ENCODE measurements at regions not wholly inside any gene's neighbourhood (a gene's known extent, or its start where the extent isn't known, plus 50 kb on each side); places are given as distances from the start of the nearest gene placed in this dataset.

DNA sequence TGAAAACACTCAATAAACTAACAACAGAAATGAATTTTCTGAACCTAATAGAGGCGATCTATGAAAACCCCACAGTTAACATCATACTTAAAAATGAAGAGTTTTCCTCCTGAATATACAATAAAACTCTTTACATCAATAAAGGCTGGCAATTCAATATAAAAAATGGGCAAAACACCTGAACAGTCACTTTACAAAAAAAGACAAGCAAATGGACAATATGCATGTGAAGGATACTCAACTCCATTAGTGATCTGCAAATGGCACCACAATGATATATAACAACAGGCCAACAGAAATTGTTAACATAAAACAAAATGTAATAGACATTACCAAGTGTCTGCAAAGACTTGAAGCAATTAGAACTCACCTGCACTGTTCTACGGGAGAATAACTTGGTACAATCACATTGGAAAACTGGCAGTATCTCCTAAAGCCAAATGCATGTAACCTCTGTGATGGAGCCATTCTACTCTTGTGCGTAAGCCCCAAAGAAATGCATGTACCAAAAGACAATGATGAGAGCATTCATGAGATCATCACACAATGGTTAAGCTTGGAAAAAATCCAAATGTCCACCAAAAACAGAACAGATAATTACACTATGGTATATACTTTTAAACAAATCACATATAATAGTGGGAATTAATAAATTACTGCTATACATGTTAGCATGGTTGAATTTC is 433.4 kb upstream of the MAF start:
- no peak for DNase-seq

DNA sequence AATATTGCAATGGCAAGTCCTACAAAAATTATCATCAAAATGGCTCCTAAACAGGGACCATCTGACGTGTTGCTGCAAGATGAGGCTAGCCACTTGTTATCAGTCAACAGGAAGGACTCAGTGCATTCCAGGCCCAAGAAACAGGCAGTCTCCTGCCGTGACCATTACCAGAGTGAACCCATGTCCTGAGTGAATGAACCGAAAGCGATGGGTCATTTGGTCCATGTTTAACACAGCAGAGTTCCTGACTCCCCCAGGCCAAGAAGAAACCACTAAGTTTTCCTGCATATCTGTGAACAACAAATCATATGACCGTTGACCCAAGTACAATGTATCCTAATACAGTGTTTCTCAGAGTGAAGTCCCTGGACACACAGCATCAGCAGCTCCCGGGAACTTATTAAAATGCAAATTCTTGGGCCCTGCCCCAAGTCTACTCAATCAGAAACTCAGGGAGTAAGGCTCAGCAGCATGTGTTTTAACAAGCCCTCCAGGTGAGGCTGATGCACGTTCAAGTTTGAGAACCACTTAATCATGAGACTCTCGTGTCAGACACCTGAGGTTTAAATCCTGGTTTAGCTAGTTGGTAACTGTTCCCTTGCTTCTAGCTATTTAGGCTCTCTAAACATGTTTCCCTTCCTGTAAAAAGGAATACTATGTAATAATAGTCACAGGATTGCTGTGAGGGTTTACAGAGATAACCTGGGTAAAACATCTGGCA is 429.4 kb upstream of the MAF start:
- no peak for DNase-seq

DNA sequence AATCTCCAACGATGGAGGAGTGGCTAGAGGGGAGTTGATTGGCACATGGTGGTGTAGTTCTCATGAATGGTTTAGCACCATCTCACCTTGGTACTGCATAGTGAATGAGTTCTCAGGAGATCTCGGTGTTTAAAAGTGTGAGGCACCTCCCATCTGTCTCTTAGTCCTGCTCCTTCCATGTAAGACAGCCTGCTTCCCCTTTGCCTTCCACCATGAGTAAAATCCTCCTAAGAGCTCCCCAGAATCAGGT is 428.8 kb upstream of the MAF start:
- no peak for DNase-seq

DNA sequence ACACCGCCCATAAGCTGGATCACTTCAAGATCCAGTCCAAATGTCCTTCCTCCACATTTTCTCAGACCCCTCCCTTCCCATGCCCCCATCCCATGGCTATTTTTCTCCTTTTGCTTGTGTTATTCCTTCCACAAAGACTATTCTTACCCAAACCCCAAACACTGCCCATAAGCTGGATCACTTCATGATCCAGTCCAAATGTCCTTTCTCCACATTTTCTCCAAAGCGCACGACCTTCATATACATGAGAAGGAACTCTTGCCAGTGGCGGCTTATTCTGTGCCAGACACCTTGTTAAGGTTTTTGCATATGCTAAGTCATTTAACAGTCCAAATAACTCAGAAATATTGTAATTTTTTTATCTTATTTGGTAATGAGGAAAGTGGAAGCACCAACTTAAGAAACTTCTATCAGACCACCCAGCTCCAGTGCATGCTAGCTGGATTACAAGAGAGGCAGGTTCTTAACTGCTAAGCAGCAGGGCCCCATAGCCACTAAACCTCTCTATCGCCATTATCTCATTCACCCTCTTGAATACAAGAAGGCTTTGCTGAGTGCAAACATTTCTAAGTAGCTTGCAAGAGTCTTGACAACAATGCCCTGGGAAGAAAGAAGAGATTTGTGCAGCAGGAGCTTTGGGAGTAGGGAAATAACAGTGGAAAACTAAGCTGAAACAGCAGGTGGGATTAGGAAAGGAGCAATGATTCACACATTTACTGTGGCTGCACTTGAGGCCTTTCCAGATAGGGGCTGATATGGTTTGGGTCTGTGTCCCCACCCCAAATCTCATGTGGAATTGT is 428.2 kb upstream of the MAF start:
- no peak for DNase-seq

DNA sequence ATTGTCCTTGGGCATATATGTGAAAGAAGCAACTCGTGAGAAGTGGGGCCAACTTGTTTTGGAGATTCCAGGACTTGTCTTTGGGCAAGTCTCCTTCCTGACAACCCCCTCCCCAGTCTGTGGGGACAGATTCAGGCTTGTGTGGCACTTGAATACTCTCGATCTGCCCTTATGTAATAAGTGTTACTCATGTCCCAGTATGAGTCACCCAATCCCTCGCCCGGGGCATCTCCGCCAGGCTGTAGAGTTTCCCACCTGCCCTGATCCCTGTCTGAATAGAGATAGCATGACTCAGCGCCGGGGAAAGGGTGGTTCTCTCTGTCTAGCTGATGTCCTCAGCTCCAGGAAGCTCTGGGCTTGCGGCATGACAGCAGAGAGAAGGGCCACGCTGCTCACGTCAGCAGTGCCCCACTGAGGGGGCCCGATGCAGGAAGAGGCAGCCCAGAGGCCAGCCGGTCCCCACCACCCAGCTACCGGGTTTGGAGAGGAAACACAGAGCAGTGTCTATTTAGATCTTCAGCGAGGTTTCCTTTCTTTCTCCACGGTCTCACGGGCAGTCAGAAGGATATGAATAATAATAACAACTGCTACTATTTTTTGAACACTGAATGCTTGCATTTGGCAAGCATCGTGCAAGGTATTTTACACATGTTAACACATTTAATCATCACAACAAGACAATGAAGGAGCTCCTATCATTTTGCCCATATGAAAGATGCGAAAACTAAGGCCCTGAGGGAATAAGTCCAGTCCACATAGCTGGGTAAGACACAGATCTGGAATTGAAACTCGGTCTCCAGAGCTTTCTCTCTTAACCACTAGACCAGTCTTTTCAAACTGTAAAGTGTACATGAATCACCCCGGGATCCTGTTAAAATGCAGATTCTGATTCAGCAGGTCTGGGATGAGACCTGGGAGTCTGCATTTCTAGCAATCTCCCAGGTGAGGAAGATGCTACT is 426.7 kb upstream of the MAF start:
- peak; percentile 87 for DNase-seq

DNA sequence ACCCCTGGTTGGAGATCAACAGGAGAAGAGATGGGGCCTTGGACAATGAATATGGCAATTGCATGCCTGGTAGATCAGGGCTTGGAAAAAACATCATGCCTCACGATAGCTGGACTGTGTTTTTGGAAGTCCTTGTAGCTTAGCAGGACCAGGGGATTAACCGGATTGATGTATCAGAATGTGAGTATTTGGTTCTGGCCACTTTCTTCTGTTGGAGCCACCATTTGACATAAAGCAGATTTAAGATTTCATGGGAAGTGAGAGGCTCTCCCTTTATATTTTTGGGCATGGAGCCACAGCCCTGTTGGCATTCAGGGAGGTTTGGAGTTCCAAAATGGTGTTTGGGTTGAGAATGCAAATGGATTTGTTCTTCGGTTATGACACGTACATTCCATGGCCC is 424.7 kb upstream of the MAF start:
- no peak for DNase-seq

DNA sequence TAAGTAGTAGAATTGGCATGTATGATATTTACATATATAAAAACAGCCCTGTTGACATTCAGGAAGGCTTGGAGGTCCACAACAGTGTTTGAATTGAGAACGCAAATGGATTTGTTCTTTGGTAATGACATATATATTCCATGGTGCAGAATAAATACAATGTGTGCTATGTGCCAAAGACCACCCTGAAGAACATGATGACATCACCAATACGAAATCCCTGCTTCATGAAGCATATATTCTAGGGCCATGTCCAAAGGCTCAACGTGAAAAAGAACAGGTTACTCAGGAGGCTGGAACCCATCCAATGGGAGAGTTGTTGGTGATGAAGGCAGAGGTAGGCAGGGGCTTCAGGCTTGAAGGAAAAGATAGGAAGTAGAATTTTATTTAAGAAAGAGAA is 423.9 kb upstream of the MAF start:
- DNase-seq, result no peak

DNA sequence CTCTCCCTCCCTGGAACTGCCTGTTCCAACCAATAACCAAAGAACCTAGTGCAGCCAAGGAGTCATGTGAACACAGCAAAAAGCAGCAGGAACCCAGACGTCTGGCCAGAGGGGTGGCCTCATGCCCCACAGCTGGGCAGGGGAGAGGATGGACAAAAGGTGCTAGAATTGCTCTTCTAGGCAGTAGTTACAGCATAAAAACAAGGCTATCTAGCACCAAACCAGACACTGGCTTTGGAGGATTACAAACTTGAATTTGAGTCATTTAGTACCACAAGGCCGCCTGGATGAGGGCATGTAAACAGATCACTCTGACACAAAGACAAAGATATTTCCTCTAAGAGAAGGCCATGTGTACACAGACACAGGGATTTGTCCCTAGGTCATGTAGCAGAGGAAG is 423.3 kb upstream of the MAF start:
- DNase-seq, result no peak

DNA sequence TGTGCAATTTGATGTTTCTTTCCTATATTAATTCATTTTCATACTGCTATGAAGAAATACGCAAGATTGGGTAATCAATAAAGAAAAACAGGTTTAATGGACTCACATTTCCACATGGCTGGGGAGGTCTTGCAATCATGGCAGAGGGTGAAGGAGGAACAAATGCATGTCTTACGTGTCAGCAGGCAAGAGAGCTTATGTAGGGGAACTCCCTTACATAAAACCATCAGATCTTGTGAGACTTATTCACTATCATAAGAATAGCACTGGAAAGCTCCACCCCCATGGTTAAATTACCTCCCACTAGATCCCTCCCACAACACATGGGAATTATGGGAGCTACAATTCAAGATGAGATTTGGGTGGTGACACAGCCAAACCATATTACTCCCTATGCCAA is 418.9 kb upstream of the MAF start:
- no peak for DNase-seq

DNA sequence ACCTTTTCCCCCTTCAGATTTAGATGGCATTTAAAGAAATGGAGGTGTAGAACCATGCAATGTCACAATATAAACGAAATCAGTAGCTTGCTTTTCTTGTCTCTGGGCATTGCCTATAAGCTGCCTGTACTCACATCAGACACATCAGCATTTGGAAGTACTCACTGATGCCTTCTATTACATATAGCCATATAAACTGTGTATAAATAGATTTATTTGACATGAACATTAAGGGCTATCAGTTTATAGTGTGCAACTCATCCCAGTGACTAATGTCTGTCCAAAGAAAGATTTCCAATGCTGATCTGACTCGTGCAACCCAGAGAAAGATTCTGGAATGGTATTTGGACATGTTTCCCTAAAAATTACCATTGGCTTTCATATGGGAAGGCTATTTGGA is 417.9 kb upstream of the MAF start:
- no peak for DNase-seq

DNA sequence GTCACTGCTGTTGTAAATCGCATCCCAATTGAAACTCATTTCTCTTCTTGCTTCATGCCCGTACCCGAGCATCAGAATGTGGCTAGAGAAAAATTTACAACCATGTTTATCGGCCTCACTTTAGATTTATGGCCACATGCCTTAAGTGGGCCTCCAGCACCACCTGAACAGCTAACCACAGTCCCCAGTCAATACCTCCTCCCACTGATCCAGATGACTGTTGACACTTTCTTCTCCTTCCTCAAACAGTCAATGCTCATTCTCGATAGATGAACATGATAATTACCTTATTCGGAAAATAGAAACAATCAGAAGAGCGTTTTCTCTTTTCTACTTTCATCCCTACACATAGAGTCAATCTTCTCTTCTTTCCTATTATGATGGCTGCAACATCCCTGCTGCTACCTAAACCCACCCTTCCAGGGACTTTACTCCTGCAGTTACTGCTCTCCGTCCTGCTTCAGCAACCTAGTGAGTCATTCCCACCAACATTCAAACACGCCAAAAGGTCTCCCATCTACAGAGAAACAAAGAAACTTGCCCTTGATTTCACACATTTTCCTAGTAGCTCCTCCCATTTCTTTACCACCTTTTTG is 416.3 kb upstream of the MAF start:
- no peak for DNase-seq

DNA sequence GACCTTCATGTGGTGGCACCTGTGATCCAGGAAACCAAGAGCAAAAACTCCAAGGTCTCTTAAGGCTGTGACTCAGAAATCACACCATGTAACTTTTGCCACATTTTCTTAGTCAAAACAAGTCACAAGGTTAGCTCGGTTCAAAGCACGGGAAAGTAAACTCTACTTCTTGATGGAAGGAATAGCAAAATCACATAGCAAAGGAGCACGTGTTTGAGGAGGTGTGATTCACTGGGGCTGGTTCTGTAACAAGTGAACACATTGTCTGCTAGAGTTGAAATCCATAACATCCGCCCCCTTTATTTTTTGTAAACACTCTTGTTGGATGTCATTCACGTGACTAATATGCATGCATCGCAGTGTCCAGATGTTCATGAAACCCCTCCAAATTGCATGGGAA is 415.0 kb upstream of the MAF start:
- no peak for DNase-seq

DNA sequence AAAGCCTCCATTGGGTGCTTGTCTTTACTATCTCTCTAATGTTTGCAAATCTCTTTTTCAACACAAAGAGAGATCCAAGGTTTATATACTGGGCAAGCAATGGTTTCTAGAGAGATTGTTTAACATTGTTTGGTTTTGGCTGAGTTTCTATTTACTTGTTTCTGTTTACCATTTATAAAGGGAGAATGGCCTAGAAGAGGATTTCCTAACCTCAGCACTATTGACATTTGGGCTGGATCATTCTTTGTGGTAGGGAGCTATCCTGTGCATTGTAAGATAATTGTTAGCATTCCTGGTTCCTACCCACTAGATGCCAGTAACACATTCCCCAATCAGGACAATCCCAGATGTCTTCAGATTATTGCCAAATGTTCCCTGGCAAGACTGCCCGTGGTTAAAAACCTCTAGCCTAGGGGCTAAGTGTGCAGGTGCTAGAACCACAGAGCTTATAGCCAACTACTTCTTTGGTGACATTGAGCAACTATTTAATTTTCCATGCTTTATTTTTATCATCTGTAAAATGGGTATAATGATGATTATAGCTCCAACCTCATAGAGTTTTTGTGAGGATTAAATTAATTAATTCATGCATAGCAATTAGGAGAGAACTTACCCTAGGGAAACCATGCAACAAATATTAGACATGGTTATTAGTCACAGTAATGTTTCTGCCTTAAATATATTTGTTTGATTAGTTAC is 413.9 kb upstream of the MAF start:
- DNase-seq, result no peak

DNA sequence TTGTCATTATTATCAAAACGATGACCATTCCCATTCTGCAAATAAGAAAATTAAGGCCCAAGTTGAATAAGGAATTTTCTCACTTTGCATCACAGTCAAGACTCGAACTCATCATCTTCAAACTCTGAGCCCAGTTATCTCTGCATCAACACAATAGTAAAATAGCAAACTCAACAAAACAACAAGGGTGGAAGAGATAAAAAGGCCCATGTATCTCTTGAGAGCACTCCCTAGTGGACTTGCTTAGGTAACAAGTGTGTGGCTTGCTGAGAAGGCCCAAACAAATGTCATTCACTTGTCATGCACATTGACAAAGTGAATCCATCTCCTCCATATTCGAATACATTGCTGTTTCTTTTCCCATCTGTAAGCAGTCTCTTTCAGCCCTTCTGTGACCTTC is 412.0 kb upstream of the MAF start:
- DNase-seq, result no peak

DNA sequence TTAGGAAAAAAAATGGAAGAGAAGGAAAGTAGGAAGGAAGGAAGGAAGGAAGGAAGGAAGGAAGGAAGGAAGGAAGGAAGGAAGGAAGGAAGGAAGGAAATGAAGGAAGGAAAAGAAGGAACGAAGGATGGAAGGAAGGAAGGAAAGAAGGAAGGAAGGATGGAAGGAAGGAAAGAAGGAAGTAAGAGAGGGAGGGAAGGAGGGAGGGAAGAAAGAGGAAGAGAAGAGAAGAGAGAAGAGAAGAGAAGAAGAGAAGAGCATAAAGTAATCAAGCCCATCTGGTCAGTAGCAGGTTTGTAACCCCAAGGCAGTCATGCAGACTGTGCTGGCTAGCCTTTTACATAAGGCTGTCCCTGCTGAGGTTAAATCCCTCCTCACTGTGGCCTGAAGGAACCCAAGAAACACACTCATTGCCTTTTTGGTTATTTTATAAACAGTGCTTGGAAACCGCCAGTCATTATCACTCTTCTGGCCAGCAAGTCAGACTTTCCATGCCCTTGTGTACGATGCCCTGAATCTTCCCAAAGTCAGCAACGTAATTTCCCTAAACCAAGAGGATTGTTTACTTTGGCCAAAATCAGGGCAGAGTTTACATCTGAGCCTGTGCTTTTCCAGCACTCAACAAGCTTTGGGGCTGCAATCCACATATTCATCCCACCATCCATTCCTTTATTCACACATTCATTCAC is 409.6 kb upstream of the MAF start:
- no peak for DNase-seq

DNA sequence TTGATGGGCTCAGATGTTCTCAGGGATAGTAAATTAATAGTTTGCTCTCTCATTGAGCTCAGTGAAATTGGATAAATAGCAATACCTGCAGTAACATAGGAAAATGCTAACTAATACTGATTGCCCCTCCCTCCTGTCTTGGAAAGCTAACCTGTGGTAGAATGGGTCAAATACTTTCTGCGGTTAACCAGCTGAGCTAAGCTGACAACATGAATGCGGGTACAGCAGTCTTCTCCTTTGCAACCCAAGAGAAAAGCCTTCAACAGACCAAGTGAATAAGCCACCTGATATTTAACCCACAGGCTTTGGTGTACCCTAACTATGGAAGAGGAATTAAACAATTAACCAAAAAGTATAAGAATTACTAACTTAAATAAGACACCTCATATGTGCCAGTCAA is 408.3 kb upstream of the MAF start:
- no peak for DNase-seq

DNA sequence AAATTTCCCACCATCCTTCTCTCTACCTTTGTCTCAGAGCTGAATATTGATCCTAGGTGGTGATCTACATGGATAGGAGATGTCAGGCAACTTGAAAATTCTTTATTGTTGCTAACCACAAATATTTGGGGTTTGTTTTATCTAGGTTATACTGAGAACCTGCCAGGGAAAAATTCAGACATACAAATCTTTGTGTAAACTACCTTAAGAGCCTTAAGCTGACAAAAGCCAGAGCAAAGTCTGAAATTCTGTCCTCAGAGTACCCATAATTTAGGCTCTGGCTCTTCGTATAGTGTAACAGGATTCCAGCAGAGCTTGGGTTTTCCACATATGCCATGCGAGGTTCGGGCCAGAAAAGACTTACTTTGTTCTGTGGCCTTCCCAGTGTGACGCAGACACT is 406.7 kb upstream of the MAF start:
- DNase-seq, result no peak

DNA sequence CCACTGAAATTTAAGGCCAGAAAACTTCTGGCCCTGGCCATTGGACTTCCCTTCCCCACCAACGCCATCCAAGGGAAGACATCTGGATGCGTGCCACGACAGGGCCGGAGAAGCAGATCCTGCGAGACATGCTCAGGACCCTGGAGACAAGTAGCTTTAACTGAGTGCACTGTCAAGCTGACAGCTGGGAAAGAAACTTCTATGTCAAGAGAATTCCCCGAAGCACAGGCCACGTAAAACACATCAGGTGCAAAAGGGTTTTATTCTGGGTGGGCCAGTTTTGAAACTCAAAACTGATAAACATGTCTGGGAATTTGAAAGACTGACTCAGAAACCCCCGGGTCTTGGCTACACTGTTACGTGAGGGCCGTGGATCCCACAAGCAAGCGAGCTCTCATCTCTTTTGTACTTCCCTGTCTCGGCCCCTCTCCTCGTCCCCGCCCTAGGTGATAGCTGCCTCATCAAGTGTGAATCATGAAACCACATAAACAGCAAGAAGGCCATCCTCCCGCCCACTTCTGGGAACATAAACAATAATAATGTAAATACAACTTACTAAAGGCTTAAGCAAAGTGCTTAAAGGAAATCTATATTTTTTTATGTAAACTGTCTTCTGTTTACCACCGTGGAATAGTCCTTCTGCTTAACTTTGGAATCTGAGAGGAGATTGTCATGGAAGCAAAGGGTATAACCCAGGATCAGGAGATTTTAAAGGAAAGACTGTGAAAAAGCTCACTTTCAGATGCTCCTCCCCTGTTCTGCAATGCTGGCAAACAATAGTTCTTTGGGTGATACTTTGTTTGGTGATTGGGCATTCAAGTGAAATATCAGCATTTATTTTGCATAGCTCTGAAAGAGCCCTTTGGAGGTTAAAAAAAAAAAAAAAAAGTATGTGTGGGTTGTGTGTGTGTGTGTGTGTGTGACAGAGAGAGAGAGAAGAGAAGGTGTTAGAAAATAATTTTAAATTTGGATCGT is 406.0 kb upstream of the MAF start:
- no peak for DNase-seq

DNA sequence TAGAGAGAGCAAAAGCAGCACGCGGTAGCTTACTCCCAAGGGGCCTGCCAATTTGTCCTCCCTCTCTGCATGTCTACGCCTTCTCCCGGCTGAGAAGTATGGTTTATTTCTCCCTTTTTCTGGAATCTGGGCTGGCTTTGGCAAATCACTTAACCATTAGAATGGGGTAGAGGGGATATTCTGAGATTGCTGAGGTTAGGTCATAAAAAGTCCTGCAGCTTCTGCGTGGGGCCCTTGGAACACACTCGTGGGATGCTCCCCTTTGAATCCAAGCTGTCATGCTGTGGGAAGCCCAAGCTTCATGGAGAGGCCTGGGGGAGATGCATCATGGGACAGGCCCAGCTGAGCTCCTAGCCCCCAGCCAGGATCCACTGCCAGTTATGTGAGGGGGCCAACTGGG is 403.6 kb upstream of the MAF start:
- DNase-seq, result no peak

DNA sequence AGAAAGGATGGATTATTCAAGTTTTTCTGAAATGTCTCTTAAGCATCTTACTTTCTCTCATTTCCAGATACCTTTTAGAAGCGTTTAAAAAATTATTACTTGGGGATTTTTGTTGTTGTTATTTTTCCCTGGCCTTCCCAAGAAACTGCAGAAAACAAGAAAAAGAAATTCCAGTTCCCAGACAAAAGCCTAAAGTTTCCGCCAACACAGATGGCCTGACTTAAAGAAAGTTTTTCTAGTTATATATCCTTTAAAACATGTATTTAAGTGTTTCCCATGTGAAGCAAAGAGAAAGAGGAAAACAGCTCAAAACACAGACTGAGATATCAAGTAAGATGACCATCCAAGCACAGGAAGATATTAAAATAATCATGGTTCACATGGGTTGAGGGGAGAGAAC is 401.7 kb upstream of the MAF start:
- DNase-seq, result no peak

Data from activated CD4-positive, alpha-beta T cell treated with anti-CD3 and anti-CD28 coated beads, Interleukin-10, Interleukin-2, amounts not matched to agents 100 ng/mL and 50 ng/mL, durations not matched to agents 16 hours and 8 hours (primary cell).